Testis (tissue), 2 donors: ENCODE measurements at regions not wholly inside any gene's neighbourhood (a gene's known extent, or its start where the extent isn't known, plus 50 kb on each side); places are given as distances from the start of the nearest gene placed in this dataset.

Experiments used
- CTCF ChIP-seq, 3 experiments: fragments of 450-650 bp in 2 of 3; fragments of 200-600 bp in 1 of 3; sonication (generic) in 1 of 3; IDR thresholded peaks; one replicate each; pipeline ENCODE4 v1.5.1; 2016 to 2019; ENCODE audit warnings: antibody characterized with exemption in 3 of 3, mild to moderate bottlenecking in 2 of 3, moderate library complexity in 1 of 3
- POLR2A ChIP-seq: fragments of 450-650 bp; IDR thresholded peaks from one replicate; pipeline ENCODE4 v1.6.1; 2017; ENCODE audit warnings: antibody characterized with exemption, mild to moderate bottlenecking, moderate library complexity

DNA sequence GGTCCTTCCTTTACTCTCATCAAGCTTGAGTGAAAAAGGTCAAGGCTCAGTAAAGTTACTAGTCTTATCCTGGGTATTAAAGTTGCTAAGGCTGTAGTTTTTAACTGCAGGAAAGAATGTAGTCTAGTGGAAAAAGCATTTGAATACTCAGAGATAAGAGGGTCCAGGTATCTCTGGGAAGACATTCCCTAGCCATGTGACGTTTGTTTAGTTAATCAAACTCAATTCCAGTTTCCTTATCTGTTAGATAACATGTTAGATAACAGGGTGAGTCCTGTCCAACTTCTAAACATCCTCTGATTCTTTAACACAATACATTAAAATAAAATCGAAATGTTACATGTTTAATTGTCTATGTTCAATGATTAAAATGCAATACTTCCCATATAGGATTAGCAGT lies 720.7 kb upstream of the LMO3 start:
- TF ChIP-seq CTCF (IDR thresholded peaks at IDR 0.05) = no peak
- TF ChIP-seq POLR2A = no peak
